IMR-90 (cell line): ENCODE measurements at regions not wholly inside any gene's neighbourhood (a gene's known extent, or its start where the extent isn't known, plus 50 kb on each side); places are given as distances from the start of the nearest gene placed in this dataset.

ENCODE experiments used
- ATAC-seq: fragments of 200-7000 bp; cut with Tn5 transposase; 2 replicates; pipeline ENCODE4 v1.9.1; 2020; ENCODE audit warnings: low read depth, mild to moderate bottlenecking, moderate library complexity
- BruUV-seq: library from RNA; stranded (reverse); fragments of 400-500 nt; replicated peaks from 2 replicates; lab custom pipeline; 2021; lab: Mats Ljungman, UMichigan
- CTCF ChIA-PET: fragments of 300-600 bp; formaldehyde crosslinking; extraction: SDS; loops from one replicate; lab custom pipeline; 2021; ENCODE audit warnings: antibody characterized with exemption; lab: Yijun Ruan, JAX
- POLR2A ChIA-PET: fragments of 300-600 bp; sonication (Branson Sonifier 250); formaldehyde crosslinking; loops from one replicate; lab custom pipeline; 2022; ENCODE audit warnings: antibody characterized with exemption; ENCODE audit not compliant: unreplicated experiment; lab: Charles Lee
- DNase-seq: peaks from one replicate; pipeline ENCODE4 v3.0.0; 2013
- H2AFZ ChIP-seq: replicated peaks from 2 replicates; pipeline ENCODE3; 2013; ENCODE audit warnings: low read length, mild to moderate bottlenecking; ENCODE audit not compliant: poor library complexity
- H2AK5ac ChIP-seq: 2 replicates; pipeline ENCODE4 v1.6.1; 2013; ENCODE audit warnings: low read depth, low read length, inconsistent platforms
- H2AK9ac ChIP-seq: replicated peaks from 2 replicates; pipeline ENCODE3; 2013; ENCODE audit warnings: mild to moderate bottlenecking, low read depth, low read length, moderate library complexity; ENCODE audit not compliant: poor library complexity
- H2BK120ac ChIP-seq: 2 replicates; pipeline ENCODE4 v1.6.1; 2013; ENCODE audit warnings: low read depth, low read length, inconsistent platforms
- H2BK15ac ChIP-seq: 3 replicates; pipeline ENCODE4 v1.6.1; 2013; ENCODE audit warnings: low read depth, low read length, inconsistent platforms
- H2BK20ac ChIP-seq: 2 replicates; pipeline ENCODE4 v1.6.1; 2013; ENCODE audit warnings: low read depth, mild to moderate bottlenecking, inconsistent platforms, low read length, moderate library complexity
- H2BK5ac ChIP-seq: 2 replicates; pipeline ENCODE4 v1.6.1; 2013; ENCODE audit warnings: mild to moderate bottlenecking, low read depth, low read length, inconsistent platforms; ENCODE audit not compliant: poor library complexity, severe bottlenecking
- H3K14ac ChIP-seq: replicated peaks from 2 replicates; pipeline ENCODE4 v1.6.1; 2013; ENCODE audit warnings: low read depth, low read length, inconsistent platforms
- H3K18ac ChIP-seq: 2 replicates; pipeline ENCODE4 v1.6.1; 2013; ENCODE audit warnings: low read depth, low read length, control low read depth
- H3K23ac ChIP-seq: 2 replicates; pipeline ENCODE4 v1.6.1; 2013; ENCODE audit warnings: low read depth, low read length, inconsistent platforms
- H3K27ac ChIP-seq: 2 replicates; pipeline ENCODE4 v1.5.1; 2013; ENCODE audit warnings: mild to moderate bottlenecking, control low read depth, low read length; ENCODE audit not compliant: insufficient read depth
- H3K27me3 ChIP-seq: 2 replicates; pipeline ENCODE4 v1.6.1; 2013; ENCODE audit warnings: low read length; ENCODE audit not compliant: control insufficient read depth, insufficient read depth
- H3K36me3 ChIP-seq: 2 replicates; pipeline ENCODE4 v1.6.1; 2013; ENCODE audit warnings: low read length, mixed read lengths; ENCODE audit not compliant: control insufficient read depth, insufficient read depth
- H3K4ac ChIP-seq: 2 replicates; pipeline ENCODE4 v1.6.1; 2013; ENCODE audit warnings: low read depth, low read length, inconsistent platforms
- H3K4me1 ChIP-seq: 2 replicates; pipeline ENCODE4 v1.6.1; 2013; ENCODE audit warnings: low read length, mixed read lengths; ENCODE audit not compliant: control insufficient read depth, insufficient read depth
- H3K4me2 ChIP-seq: 2 replicates; pipeline ENCODE4 v1.6.1; 2013; ENCODE audit warnings: low read depth, mild to moderate bottlenecking, control low read depth, low read length, moderate library complexity
- H3K4me3 ChIP-seq: 2 replicates; pipeline ENCODE4 v1.5.1; 2013; ENCODE audit warnings: low read depth, mild to moderate bottlenecking, control low read depth, low read length, moderate library complexity; ENCODE audit not compliant: insufficient read depth
- H3K56ac ChIP-seq: 2 replicates; pipeline ENCODE4 v1.6.1; 2013; ENCODE audit warnings: low read length, inconsistent platforms; ENCODE audit not compliant: insufficient read depth; ENCODE audit errors: extremely low read depth
- H3K79me1 ChIP-seq, 2 experiments: 2 replicates each; pipeline ENCODE4 v1.6.1; 2013; ENCODE audit warnings: low read length in 2 of 2, inconsistent platforms in 1 of 2, low read depth in 1 of 2
- H3K9ac ChIP-seq: 2 replicates; pipeline ENCODE4 v1.6.1; 2013; ENCODE audit warnings: low read depth, low read length, control low read depth
- H3K9me1 ChIP-seq: 2 replicates; pipeline ENCODE4 v1.6.1; 2013; ENCODE audit warnings: low read length, inconsistent platforms; ENCODE audit not compliant: insufficient read depth
- H3K9me3 ChIP-seq: 2 replicates; pipeline ENCODE4 v1.6.1; 2013; ENCODE audit warnings: low read length; ENCODE audit not compliant: control insufficient read depth, insufficient read depth
- H4K20me1 ChIP-seq: 2 replicates; pipeline ENCODE4 v1.6.1; 2013; ENCODE audit warnings: low read length, inconsistent platforms; ENCODE audit not compliant: insufficient read depth
- H4K5ac ChIP-seq: 2 replicates; pipeline ENCODE4 v1.6.1; 2013; ENCODE audit warnings: mild to moderate bottlenecking, low read depth, low read length, control low read depth
- H4K8ac ChIP-seq, 2 experiments: 2 replicates each; pipeline ENCODE4 v1.6.1; 2013; ENCODE audit warnings: low read depth in 2 of 2, low read length in 2 of 2, control low read depth in 1 of 2, inconsistent platforms in 1 of 2
- H4K91ac ChIP-seq: 2 replicates; pipeline ENCODE4 v1.6.1; 2013; ENCODE audit warnings: low read depth, low read length, inconsistent platforms; ENCODE audit not compliant: insufficient read depth
- CEBPB ChIP-seq: IDR thresholded peaks from 2 replicates; pipeline ENCODE4 v1.6.1; 2012; ENCODE audit warnings: low read depth, low read length, improper control_type of control experiment
- CTCF ChIP-seq: conservative IDR thresholded peaks from 2 replicates; pipeline ENCODE4 v1.5.1; 2012; ENCODE audit warnings: mild to moderate bottlenecking, low read depth, low read length, improper control_type of control experiment
- ELK1 ChIP-seq: fragments of 150-350 bp; IDR thresholded peaks from 2 replicates; pipeline ENCODE4 v1.6.1; 2016; ENCODE audit warnings: low read depth, mild to moderate bottlenecking, low read length, moderate library complexity, borderline replicate concordance
- FOS ChIP-seq: fragments of 150-350 bp; IDR thresholded peaks from 2 replicates; pipeline ENCODE4 v1.6.1; 2016; ENCODE audit warnings: low read depth, low read length
- POLR2A ChIP-seq: IDR thresholded peaks from 2 replicates; pipeline ENCODE4 v1.6.1; 2012; ENCODE audit warnings: mild to moderate bottlenecking, low read depth, low read length
- RAD21 ChIP-seq: IDR thresholded peaks from 2 replicates; pipeline ENCODE4 v1.6.1; 2012; ENCODE audit warnings: low read length, improper control_type of control experiment
- RFX5 ChIP-seq: IDR thresholded peaks from 2 replicates; pipeline ENCODE4 v1.8.0; 2012; ENCODE audit warnings: low read depth, mild to moderate bottlenecking, low read length, moderate library complexity
- USF2 ChIP-seq: fragments of 150-350 bp; IDR thresholded peaks from 2 replicates; pipeline ENCODE4 v1.6.1; 2017; ENCODE audit warnings: mild to moderate bottlenecking, antibody characterized with exemption, low read length, low read depth
- WGBS, 2 experiments: methylation state at CpG; one replicate each; pipeline versions ENCODE4 v1.1.5 to v1.1.7; 2013; ENCODE audit warnings: missing lambda C conversion rate in 2 of 2; ENCODE audit not compliant: insufficient read length in 1 of 2; ENCODE audit errors: extremely low coverage in 2 of 2; 5-methylcytosine and 5-hydroxymethylcytosine counted together
- dilution Hi-C: fragments of 300-500 bp; cut with HindIII; formaldehyde crosslinking; loops from one replicate; pipeline ENCODE4 v1.14.3; 2018; ENCODE audit warnings: low sequenced_read_pairs; ENCODE audit not compliant: unreplicated experiment
- in situ Hi-C: fragments of 300-500 bp; cut with MboI; formaldehyde crosslinking; loops from 3 replicates; pipeline ENCODE4 v1.14.3; 2019; ENCODE audit warnings: low sequenced_read_pairs, inconsistent platforms, mixed read lengths
- intact Hi-C: fragments of 100-400 bp; cut with micrococcal nuclease; formaldehyde crosslinking; loops from 2 replicates; pipeline ENCODE4 v1.10.0; 2022

GRCh38 chrX:95383778-95384177, 1300.9 kb upstream of the DIAPH2 start:
- Histone ChIP-seq H3K14ac (no peak overlapping the region), H3K27ac (no peak overlapping the region), H3K9me3 (no peaks in the 10 kb centered on the region), H3K4ac (no peak overlapping the region), H3K36me3 (no peaks in the 10 kb centered on the region), H2AFZ (no peak overlapping the region), H3K18ac (no peak overlapping the region), H2BK5ac (no peak overlapping the region), H4K5ac (no peak overlapping the region), H3K4me2 (no peak overlapping the region), H2BK20ac (no peak overlapping the region), H4K20me1 (no peaks in the 10 kb centered on the region), H3K9me1 (no peaks in the 10 kb centered on the region), H2BK15ac (no peak overlapping the region), H4K91ac (no peak overlapping the region), H3K56ac (no peak overlapping the region), H2AK9ac (no peak overlapping the region), H3K4me3 (no peak overlapping the region), H3K23ac (no peak overlapping the region), H2AK5ac (no peak overlapping the region), H3K79me1 (no peaks in the 10 kb centered on the region), H3K9ac (no peak overlapping the region), H4K8ac (no peak overlapping the region), H2BK120ac (no peak overlapping the region), H3K27me3 (no peaks in the 10 kb centered on the region), H3K4me1 (no peaks in the 10 kb centered on the region)
- TF ChIP-seq CEBPB = no peak
- no peak for TF ChIP-seq POLR2A
- TF ChIP-seq FOS = no peak
- TF ChIP-seq CTCF = no peak
- no peak for TF ChIP-seq ELK1
- no peak for TF ChIP-seq RAD21
- TF ChIP-seq RFX5 = no peak
- TF ChIP-seq USF2 = no peak
- ChIA-PET POLR2A (no interaction called here), CTCF (interaction anchor here (1.3 kb wide), 1 partner anchor 32 kb away, joined by 3 read pairs; no protein-coding TSS in a partner anchor)
- dilution Hi-C loops = no loop called here
- ATAC-seq = no peak
- DNase-seq = no peak
- WGBS, 2 experiments = no CpG with 5 or more reads among the region's 2 CpGs
- BruUV-seq = no TSS peak
- in situ Hi-C loops = no loop called here
- intact Hi-C loops = no loop called here
